OCI-LY1 (cell line): ENCODE measurements at regions not wholly inside any gene's neighbourhood (a gene's known extent, or its start where the extent isn't known, plus 50 kb on each side); places are given as distances from the start of the nearest gene placed in this dataset.

Source experiments
- H2AFZ ChIP-seq: fragments of 200-600 bp; sonication (generic), shearing (Covaris generic); 2 replicates; pipeline ENCODE4 v1.6.0; 2014; ENCODE audit warnings: antibody characterized with exemption, mild to moderate bottlenecking, low read length
- H3F3A ChIP-seq: fragments of 200-600 bp; sonication (generic), shearing (Covaris generic); 2 replicates; pipeline ENCODE4 v1.6.0; 2014; ENCODE audit warnings: mild to moderate bottlenecking, antibody characterized with exemption, low read length, moderate library complexity; ENCODE audit not compliant: insufficient read depth
- H3K27ac ChIP-seq: fragments of 200-600 bp; sonication (generic); 2 replicates; pipeline ENCODE4 v1.5.1; 2014; ENCODE audit warnings: low read length, mixed run types, mild to moderate bottlenecking, low read depth; ENCODE audit not compliant: poor library complexity, severe bottlenecking
- H3K27me3 ChIP-seq: fragments of 200-600 bp; sonication (generic); 2 replicates; pipeline ENCODE4 v1.6.0; 2014; ENCODE audit warnings: antibody characterized with exemption, mild to moderate bottlenecking, low read length, moderate library complexity; ENCODE audit not compliant: insufficient read depth
- H3K36me3 ChIP-seq: fragments of 200-600 bp; sonication (generic); 2 replicates; pipeline ENCODE4 v1.6.1; 2014; ENCODE audit warnings: mild to moderate bottlenecking, antibody characterized with exemption, low read length, moderate library complexity, mixed read lengths; ENCODE audit not compliant: insufficient read depth
- H3K4me1 ChIP-seq: fragments of 200-600 bp; sonication (generic); 2 replicates; pipeline ENCODE4 v1.5.1; 2014; ENCODE audit warnings: mild to moderate bottlenecking, low read length, moderate library complexity; ENCODE audit not compliant: insufficient read depth, severe bottlenecking
- H3K4me2 ChIP-seq: fragments of 200-600 bp; sonication (generic), shearing (Covaris generic); 2 replicates; pipeline ENCODE4 v1.6.1; 2014; ENCODE audit warnings: low read length
- H3K4me3 ChIP-seq: fragments of 200-600 bp; sonication (generic); 2 replicates; pipeline ENCODE4 v1.5.1; 2014; ENCODE audit warnings: low read length, low read depth, mild to moderate bottlenecking, mixed read lengths; ENCODE audit not compliant: poor library complexity, severe bottlenecking
- H3K79me2 ChIP-seq: fragments of 200-600 bp; shearing (Covaris generic); 2 replicates; pipeline ENCODE4 v1.6.1; 2016; ENCODE audit warnings: mixed run types, low read length, mixed read lengths; ENCODE audit not compliant: insufficient read depth
- H3K9ac ChIP-seq: fragments of 200-600 bp; sonication (generic), shearing (Covaris generic); 2 replicates; pipeline ENCODE4 v1.6.1; 2014; ENCODE audit warnings: mild to moderate bottlenecking, low read length, mixed read lengths
- H3K9me2 ChIP-seq: fragments of 200-600 bp; sonication (generic), shearing (Covaris generic); 2 replicates; pipeline ENCODE4 v1.6.1; 2014; ENCODE audit warnings: low read depth, mild to moderate bottlenecking, low read length, mixed read lengths
- H3K9me3 ChIP-seq: fragments of 200-600 bp; shearing (Covaris generic); 2 replicates; pipeline ENCODE4 v1.6.1; 2014; ENCODE audit warnings: low read length, mixed read lengths
- H4K20me1 ChIP-seq: fragments of 200-600 bp; sonication (generic), shearing (Covaris generic); 2 replicates; pipeline ENCODE4 v1.6.0; 2016; ENCODE audit warnings: mild to moderate bottlenecking, low read length; ENCODE audit not compliant: insufficient read depth
- CTCF ChIP-seq: fragments of 200-600 bp; sonication (generic), shearing (Covaris generic); IDR thresholded peaks from 2 replicates; pipeline ENCODE4 v1.5.1; 2017; ENCODE audit warnings: mild to moderate bottlenecking, antibody characterized with exemption, low read length, moderate library complexity, mixed read lengths
- EZH2 ChIP-seq: fragments of 200-600 bp; sonication (generic), shearing (Covaris generic); IDR thresholded peaks from 2 replicates; pipeline ENCODE4 v1.8.0; 2017; ENCODE audit warnings: borderline replicate concordance, mixed run types, mild to moderate bottlenecking, antibody characterized with exemption, low read length, moderate library complexity, mixed read lengths

- H3K27ac ChIP-seq = no peak overlapping the region
- no peaks in the 10 kb centered on the region for H3K9me2 ChIP-seq
- H3K4me1 ChIP-seq = no peaks in the 10 kb centered on the region
- no peaks in the 10 kb centered on the region for H4K20me1 ChIP-seq
- TF ChIP-seq EZH2 = no peak
- no peak for TF ChIP-seq CTCF
- no peaks in the 10 kb centered on the region for H3K36me3 ChIP-seq
- no peak overlapping the region for H3K9ac ChIP-seq
- H3K79me2 ChIP-seq = no peaks in the 10 kb centered on the region
- no peak overlapping the region for H3K4me2 ChIP-seq
- H3F3A ChIP-seq = no peaks in the 10 kb centered on the region
- H3K9me3 ChIP-seq = no peaks in the 10 kb centered on the region
- H3K27me3 ChIP-seq = no peaks in the 10 kb centered on the region
- no peak overlapping the region for H2AFZ ChIP-seq
- H3K4me3 ChIP-seq = no peak overlapping the region
Observed at GRCh38 chr1:29777522-29777921, 541.2 kb downstream of the PTPRU start.

- no peaks in the 10 kb centered on the region for H3K79me2 ChIP-seq
- H3F3A ChIP-seq = no peaks in the 10 kb centered on the region
- no peaks in the 10 kb centered on the region for H3K4me1 ChIP-seq
- no peak overlapping the region for H2AFZ ChIP-seq
- no peaks in the 10 kb centered on the region for H3K36me3 ChIP-seq
- H3K9me3 ChIP-seq = no peaks in the 10 kb centered on the region
- H3K9me2 ChIP-seq = no peaks in the 10 kb centered on the region
- TF ChIP-seq EZH2 (no peak), CTCF (no peak)
- H3K27ac ChIP-seq = no peak overlapping the region
- H4K20me1 ChIP-seq = no peaks in the 10 kb centered on the region
- H3K9ac ChIP-seq = no peak overlapping the region
- no peaks in the 10 kb centered on the region for H3K27me3 ChIP-seq
- H3K4me2 ChIP-seq = no peak overlapping the region
- H3K4me3 ChIP-seq = no peak overlapping the region
Observed at GRCh38 chr1:29774355-29774754, 538.0 kb downstream of the PTPRU start.

GRCh38 chr1:29772584-29773100, 536.3 kb downstream of the PTPRU start:
- Histone ChIP-seq H2AFZ (no peak overlapping the region), H3K36me3 (no peaks in the 10 kb centered on the region), H3K4me1 (no peaks in the 10 kb centered on the region), H3K9ac (no peak overlapping the region), H3F3A (no peaks in the 10 kb centered on the region), H4K20me1 (no peaks in the 10 kb centered on the region), H3K27ac (no peak overlapping the region), H3K79me2 (no peaks in the 10 kb centered on the region), H3K4me2 (no peak overlapping the region), H3K9me2 (no peaks in the 10 kb centered on the region), H3K4me3 (no peak overlapping the region), H3K27me3 (no peaks in the 10 kb centered on the region), H3K9me3 (no peaks in the 10 kb centered on the region)
- no peak for TF ChIP-seq EZH2
- no peak for TF ChIP-seq CTCF
